ENCODE measurements at regions not wholly inside any gene's neighbourhood (a gene's known extent, or its start where the extent isn't known, plus 50 kb on each side); places are given as distances from the start of the nearest gene placed in this dataset.

DNA sequence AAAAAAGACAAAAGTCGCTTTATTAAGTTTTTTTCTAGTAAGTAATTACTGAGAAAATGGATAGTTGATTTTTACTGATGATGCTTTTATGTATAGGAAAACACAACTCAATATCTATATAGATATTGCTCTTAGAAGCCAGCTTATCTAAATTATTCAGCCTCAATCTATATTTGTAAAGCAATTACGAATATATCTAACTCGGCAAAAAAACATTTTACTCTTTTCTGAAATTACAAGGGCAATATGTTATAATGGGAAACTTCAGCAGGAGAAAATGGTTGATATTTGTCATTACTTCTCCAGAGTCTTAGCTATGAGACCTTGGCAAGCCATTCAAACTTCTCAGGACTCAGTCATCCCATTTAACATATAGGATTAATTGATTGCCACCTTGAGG lies 228.5 kb downstream of the SLC7A11 start:
- CTCF ChIA-PET: no interaction called here
- 73% methylated on average over 3 of the region's 3 CpGs for WGBS (ENCODE audit: low lambda C conversion rate)

More for the DNA sequence above, 228.5 kb downstream of the SLC7A11 start:
- H3K9me3 ChIP-seq: no peaks in the 10 kb centered on the region
- POLR2A ChIA-PET: no interaction called here
- no peaks in the 10 kb centered on the region for H3K36me3 ChIP-seq (replicated peaks in 1 of 2; ENCODE audit: control insufficient read depth in 1 of 2, insufficient read depth in 2 of 2, low read length in 1 of 2)
- H4K20me1 ChIP-seq (ENCODE audit: insufficient read depth): no peaks in the 10 kb centered on the region
- no peaks in the 10 kb centered on the region for H3K9me2 ChIP-seq
- H3K27ac ChIP-seq (ENCODE audit: low read depth in 2 of 2, low read length in 1 of 2): no peak overlapping the region
- H3K4me1 ChIP-seq (ENCODE audit: control insufficient read depth in 1 of 2, insufficient read depth in 2 of 2, low read depth in 1 of 2, low read length in 1 of 2): no peaks in the 10 kb centered on the region
- no peaks in the 10 kb centered on the region for H3F3A ChIP-seq (replicated peaks; ENCODE audit: insufficient read depth)
- no peak for DNase-seq
- H2AFZ ChIP-seq (ENCODE audit: low read depth): no peak overlapping the region
- TF ChIP-seq IRF3 (IDR thresholded peaks at IDR 0.05; ENCODE audit: low read depth, low read length) (no peak), GATA2 (CRISPR knock-in tag; IDR thresholded peaks at IDR 0.05) (no peak), TAF1 (IDR thresholded peaks at IDR 0.05; ENCODE audit: borderline replicate concordance, low read depth, low read length) (no peak), POLR2AphosphoS5 (IDR thresholded peaks at IDR 0.05; ENCODE audit: low read depth, low read length) (no peak), ZBTB33 (IDR thresholded peaks at IDR 0.05; ENCODE audit: borderline replicate concordance, low read depth) (no peak), TCF12 (IDR thresholded peaks at IDR 0.05) (no peak), RFX5 (IDR thresholded peaks at IDR 0.05; ENCODE audit: low read length) (no peak), TEAD4 (IDR thresholded peaks at IDR 0.05; ENCODE audit: borderline replicate concordance, insufficient read depth) (no peak), MAX (IDR thresholded peaks at IDR 0.05; ENCODE audit: low read depth) (no peak), USF1 (IDR thresholded peaks at IDR 0.05; ENCODE audit: borderline replicate concordance, low read depth) (no peak), REST (IDR thresholded peaks at IDR 0.05; ENCODE audit: low read depth, low read length) (no peak)
- no peak overlapping the region for H3K4me2 ChIP-seq
- no peak overlapping the region for H3K4me3 ChIP-seq (ENCODE audit: low read depth in 2 of 2, low read length in 1 of 2)
- H3K9ac ChIP-seq: no peak overlapping the region
- H3K27me3 ChIP-seq (ENCODE audit: insufficient read depth): no peaks in the 10 kb centered on the region
- H3K79me2 ChIP-seq (ENCODE audit: insufficient read depth): no peaks in the 10 kb centered on the region
